ENCODE measurements at regions not wholly inside any gene's neighbourhood (a gene's known extent, or its start where the extent isn't known, plus 50 kb on each side); places are given as distances from the start of the nearest gene placed in this dataset.
A peak's percentile ranks its signal among the peaks of the same experiment; 100 is the strongest.

GRCh38 chr3:71989165-71989564 lies 204.2 kb upstream of the PROK2 start:
- Mint-ChIP-seq H3K27me3 (ENCODE audit: insufficient read depth, low read depth, poor library complexity) (peaks cover 5% of the 10 kb centered on the region), H3K36me3 (ENCODE audit: low read depth) (no peaks in the 10 kb centered on the region), H3K27ac (no peak overlapping the region)

More at GRCh38 chr3:71989165-71989564, 204.2 kb upstream of the PROK2 start:
- ATAC-seq (peak; percentile 29; the same call in 1 of the 3 replicates), DNase-seq (ENCODE audit: low spot score) (no peak)
- H3K4me3 ChIP-seq: no peak overlapping the region
- 0 out of 2 replicates have a peak, but pooled peaks cover 6% of the 10 kb centered on the region for H3K4me1 ChIP-seq (ENCODE audit: insufficient read depth)
- no peaks in the 10 kb centered on the region for H3K79me2 ChIP-seq (replicated peaks; ENCODE audit: insufficient read depth)
- Mint-ChIP-seq H3K9me3 (peaks cover 6% of the 10 kb centered on the region; the same call in 2 of the 3 replicates), H3K4me1 (peaks cover 11% of the 10 kb centered on the region), H3K4me3 (no peak overlapping the region)
- no peaks in the 10 kb centered on the region for H3F3A ChIP-seq (replicated peaks; ENCODE audit: low read depth)
- H2AFZ ChIP-seq: no peak overlapping the region
- H4K20me1 ChIP-seq (replicated peaks; ENCODE audit: insufficient read depth): no peaks in the 10 kb centered on the region
- no peak overlapping the region for H3K4me2 ChIP-seq
- no peak overlapping the region for H3K27ac ChIP-seq (ENCODE audit: low read depth)
- TF ChIP-seq ZNF462 (CRISPR knock-in tag; IDR thresholded peaks at IDR 0.05) (peak; percentile 83), EZH2phosphoT487 (IDR thresholded peaks at IDR 0.05; ENCODE audit: unreplicated experiment) (no peak), REST (IDR thresholded peaks at IDR 0.05; ENCODE audit: unreplicated experiment) (no peak), JUNB (IDR thresholded peaks at IDR 0.05; ENCODE audit: unreplicated experiment) (no peak), EZH2 (IDR thresholded peaks at IDR 0.05; ENCODE audit: low read depth, unreplicated experiment) (no peak)
- H3K36me3 ChIP-seq (ENCODE audit: insufficient read depth): no peaks in the 10 kb centered on the region
- 0 out of 2 replicates have a peak, but pooled peaks cover 5% of the 10 kb centered on the region for H3K9me2 ChIP-seq (ENCODE audit: insufficient read depth)
- no peaks in the 10 kb centered on the region for H3K27me3 ChIP-seq (ENCODE audit: insufficient read depth)
